Body of pancreas (tissue), 4 donors: ENCODE measurements at regions not wholly inside any gene's neighbourhood (a gene's known extent, or its start where the extent isn't known, plus 50 kb on each side); places are given as distances from the start of the nearest gene placed in this dataset.

ENCODE experiments used
- POLR2A ChIP-seq, 3 donors: fragments of 450-650 bp; IDR thresholded peaks; one replicate each; pipeline ENCODE4 v1.6.1; 2016; ENCODE audit warnings: antibody characterized with exemption in 3 of 3, mild to moderate bottlenecking in 2 of 3
- TF ChIP-seq, protein P1 (sequence below), 7 experiments: fragments of 450-650 bp in 4 of 7; fragments of 200-600 bp in 3 of 7; sonication (generic) in 3 of 7; IDR thresholded peaks; one replicate each; pipeline ENCODE4 v1.5.1; 2016 to 2019; ENCODE audit warnings: antibody characterized with exemption in 7 of 7

GRCh38 chr13:107104631-107105030 is 536.7 kb upstream of the ARGLU1 start:
- no peak for TF ChIP-seq POLR2A (IDR thresholded peaks at IDR 0.05)
- TF ChIP-seq, protein P1, sequence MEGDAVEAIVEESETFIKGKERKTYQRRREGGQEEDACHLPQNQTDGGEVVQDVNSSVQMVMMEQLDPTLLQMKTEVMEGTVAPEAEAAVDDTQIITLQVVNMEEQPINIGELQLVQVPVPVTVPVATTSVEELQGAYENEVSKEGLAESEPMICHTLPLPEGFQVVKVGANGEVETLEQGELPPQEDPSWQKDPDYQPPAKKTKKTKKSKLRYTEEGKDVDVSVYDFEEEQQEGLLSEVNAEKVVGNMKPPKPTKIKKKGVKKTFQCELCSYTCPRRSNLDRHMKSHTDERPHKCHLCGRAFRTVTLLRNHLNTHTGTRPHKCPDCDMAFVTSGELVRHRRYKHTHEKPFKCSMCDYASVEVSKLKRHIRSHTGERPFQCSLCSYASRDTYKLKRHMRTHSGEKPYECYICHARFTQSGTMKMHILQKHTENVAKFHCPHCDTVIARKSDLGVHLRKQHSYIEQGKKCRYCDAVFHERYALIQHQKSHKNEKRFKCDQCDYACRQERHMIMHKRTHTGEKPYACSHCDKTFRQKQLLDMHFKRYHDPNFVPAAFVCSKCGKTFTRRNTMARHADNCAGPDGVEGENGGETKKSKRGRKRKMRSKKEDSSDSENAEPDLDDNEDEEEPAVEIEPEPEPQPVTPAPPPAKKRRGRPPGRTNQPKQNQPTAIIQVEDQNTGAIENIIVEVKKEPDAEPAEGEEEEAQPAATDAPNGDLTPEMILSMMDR (IDR thresholded peaks at IDR 0.05): no peak
